HK-2 (cell line): ENCODE measurements at regions not wholly inside any gene's neighbourhood (a gene's known extent, or its start where the extent isn't known, plus 50 kb on each side); places are given as distances from the start of the nearest gene placed in this dataset.
"Not testable (repeated sequence)": the region's sequence is repeated elsewhere in the genome, so short reads cannot be mapped to it uniquely, and the experiment has no call there.

Experiments used
- DNase-seq: peaks from one replicate; pipeline ENCODE4 v3.0.0-alpha.2; 2018; ENCODE audit not compliant: unreplicated experiment

DNA sequence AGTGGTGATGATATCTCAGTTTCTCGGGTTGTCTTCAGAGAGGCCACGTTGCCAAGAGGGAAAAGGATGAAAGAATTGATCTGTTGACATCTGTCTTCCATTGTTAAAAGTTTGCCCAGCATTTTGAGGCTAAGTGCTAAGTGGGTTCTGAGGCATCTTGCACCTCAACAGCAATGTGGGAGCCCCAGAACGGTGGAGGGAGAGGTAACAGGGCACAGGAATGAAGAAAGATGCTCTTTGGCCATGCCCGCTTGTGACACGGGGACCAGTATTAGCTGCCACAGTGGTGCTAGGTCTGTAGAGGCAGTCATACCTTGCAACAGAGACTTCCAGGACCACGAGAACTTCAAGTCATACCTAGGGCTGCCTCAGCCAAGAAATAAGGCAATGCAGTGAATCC is 106.6 kb upstream of the NUPR2 start:
- DNase-seq, result no peak

GRCh38 chr7:56219017-56219416 is 102.8 kb upstream of the NUPR2 start:
- no peak for DNase-seq

- DNase-seq, result no peak
These were observed 102.3 kb upstream of the NUPR2 start for GRCh38 chr7:56218510-56218909.

GRCh38 chr7:56213574-56213973 is 97.4 kb upstream of the NUPR2 start:
- DNase-seq, result no peak

DNA sequence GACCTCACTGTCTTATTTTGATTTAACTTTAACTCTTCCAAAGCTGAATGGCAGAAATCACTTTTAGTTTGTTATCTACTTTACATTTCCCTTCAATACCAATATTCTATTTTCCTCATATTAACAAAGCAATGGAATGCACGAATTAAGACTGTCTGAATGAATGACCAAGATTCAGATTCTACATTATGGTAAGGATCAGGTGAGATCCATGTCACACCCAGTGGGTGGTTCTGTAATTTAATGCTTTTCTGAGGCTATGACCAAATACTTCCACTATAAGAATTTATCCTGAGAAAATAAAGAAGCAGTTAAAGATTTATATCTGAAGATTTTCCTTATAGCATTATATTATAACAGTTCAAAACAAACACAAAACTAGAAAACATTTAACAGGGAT is 90.2 kb upstream of the NUPR2 start:
- DNase-seq, result no peak

GRCh38 chr7:56199639-56200038 is 83.4 kb upstream of the NUPR2 start:
- DNase-seq, result no peak

DNA sequence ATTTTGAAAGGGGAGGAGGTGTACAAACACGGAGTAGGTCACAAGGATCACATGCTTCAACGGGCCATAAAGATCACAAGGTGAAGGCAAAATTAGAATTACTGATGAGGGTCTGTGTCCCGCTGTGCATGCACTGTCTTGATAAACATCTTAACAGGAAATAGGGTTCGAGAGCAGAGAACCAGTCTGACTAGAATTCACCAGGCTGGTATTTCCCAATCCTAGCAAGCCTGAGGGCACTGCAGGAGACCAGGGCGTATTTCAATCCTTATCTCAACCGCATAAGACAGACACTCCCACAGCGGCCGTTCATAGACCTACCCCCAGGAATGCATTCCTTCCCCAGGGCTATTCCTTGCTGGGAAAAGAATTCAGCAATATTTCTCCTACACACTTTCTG is 80.0 kb upstream of the NUPR2 start:
- not testable (repeated sequence) for DNase-seq

DNA sequence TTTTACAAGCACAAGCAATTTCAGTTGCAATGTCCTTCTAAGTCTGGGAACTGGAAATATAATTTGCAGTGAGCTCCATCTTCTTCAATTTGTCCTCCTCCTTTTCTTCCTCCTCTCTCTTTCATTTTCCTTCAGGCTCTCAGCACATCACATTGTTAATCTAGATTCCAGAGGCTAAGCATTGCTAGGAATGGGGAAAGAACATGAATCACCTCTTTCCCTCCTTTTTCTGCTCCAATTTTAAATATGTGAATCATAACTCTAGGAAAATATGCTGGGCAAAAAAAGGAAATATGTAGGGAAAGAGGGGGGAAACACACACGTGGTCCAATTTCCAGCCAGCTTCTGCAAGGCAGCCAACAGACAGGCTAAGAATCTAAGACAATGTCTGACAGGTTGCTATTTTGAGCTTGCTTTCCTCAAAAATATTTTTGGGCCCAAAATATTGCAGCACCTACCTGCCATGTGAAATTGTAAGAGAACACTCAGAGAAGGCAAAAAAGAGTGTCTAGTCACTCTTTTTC is 72.7 kb upstream of the NUPR2 start:
- DNase-seq, result no peak

DNA sequence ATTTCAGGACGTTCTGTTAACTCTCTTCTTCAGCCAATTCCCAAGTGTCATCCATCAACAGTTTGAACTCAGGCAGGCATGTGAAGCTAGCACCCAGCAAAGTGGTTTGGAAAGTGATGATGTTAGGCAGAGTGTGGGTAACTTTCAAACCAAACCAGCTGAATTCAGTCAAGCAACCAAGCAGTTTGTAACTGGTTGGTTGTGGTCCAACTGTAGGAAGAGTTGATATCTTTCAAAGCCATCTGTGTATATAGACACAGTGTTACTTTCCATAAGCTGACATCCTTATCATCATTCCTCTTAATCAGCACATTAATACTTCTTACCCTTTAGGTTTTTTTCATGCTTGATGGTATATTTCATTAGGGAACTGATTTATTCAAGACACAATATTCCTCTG is 72.2 kb upstream of the NUPR2 start:
- no peak for DNase-seq

- no peak for DNase-seq
These were observed 64.8 kb upstream of the NUPR2 start for GRCh38 chr7:56181010-56181409.

- no peak for DNase-seq
These were observed 59.6 kb upstream of the NUPR2 start for GRCh38 chr7:56175771-56176170.

- DNase-seq, result no peak
These were observed 58.9 kb upstream of the NUPR2 start for GRCh38 chr7:56174875-56175760.

DNA sequence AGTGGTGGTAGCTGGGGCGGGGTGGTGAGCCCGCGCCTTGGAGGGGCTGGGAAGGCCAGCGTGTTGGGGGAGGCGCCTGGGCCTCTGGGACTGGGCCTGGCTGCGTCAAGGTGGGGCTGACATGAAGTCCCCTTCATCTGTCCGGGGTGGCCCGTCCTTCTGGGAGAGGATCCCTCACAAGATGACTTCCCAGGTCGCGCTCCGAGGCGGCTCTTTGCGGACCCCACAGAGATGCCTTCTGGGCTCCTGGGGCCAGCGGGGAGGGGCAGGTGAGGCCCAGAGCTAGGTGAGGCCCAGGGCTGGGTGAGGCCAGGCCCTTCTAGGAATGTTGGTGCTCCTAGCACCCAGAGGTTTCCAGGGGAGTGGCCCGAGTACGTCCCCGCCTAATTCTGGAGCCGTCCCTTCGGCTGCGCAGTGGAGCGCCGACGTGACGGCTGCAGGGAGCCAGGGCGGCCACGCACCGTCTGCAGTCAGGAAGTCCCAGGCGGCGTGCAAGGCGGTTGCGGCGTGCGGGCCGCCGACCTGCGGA is 58.2 kb upstream of the NUPR2 start:
- no peak for DNase-seq
